ENCODE measurements at regions not wholly inside any gene's neighbourhood (a gene's known extent, or its start where the extent isn't known, plus 50 kb on each side); places are given as distances from the start of the nearest gene placed in this dataset.
A peak's percentile ranks its signal among the peaks of the same experiment; 100 is the strongest.

DNA sequence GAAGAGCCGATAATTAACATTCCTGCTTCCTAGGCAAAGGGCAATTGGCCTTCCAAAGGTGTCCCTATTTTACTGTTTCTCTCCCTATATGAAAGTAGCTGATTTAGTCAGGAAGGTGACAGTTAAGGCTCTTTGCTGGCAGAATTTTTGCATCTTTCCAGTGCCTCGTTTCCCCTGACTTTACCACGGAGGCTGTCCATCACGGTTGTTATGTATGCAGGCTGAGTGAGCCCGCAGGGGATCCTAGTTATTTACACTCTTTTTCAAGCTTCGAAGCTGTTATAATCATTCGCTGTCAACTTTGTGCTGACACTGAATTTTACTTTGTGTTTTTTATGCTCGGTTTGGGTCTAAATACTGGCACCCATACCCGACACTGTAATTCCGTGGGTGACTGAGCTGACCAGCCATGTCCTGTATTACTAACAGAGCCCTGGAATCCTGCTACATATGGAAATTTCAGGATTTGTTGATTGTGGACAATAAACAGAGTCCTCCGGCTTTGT, 713.8 kb upstream of the FANCL start:
- no peak for TF ChIP-seq CTCF (conservative IDR thresholded peaks at IDR 0.05)
- peak; percentile 57; the same call in 1 of the 2 replicates for TF ChIP-seq EZH2 (IDR thresholded peaks at IDR 0.05; ENCODE audit: low read depth)

Data from PC-9 (cell line).